ENCODE measurements at regions not wholly inside any gene's neighbourhood (a gene's known extent, or its start where the extent isn't known, plus 50 kb on each side); places are given as distances from the start of the nearest gene placed in this dataset.

GRCh38 chr21:31583498-31583897 is 76.0 kb upstream of the SOD1 start:
- H2AFZ ChIP-seq (ENCODE audit: low read depth, low read length): no peak overlapping the region
- H3K9me3 ChIP-seq (replicated peaks; ENCODE audit: control insufficient read depth, insufficient read depth, low read length): no peaks in the 10 kb centered on the region
- H3K27ac ChIP-seq (ENCODE audit: insufficient read depth, low read depth, low read length): no peak overlapping the region
- H3K4me3 ChIP-seq (replicated peaks in 1 of 3; ENCODE audit: insufficient read depth in 1 of 3, low read depth in 1 of 3, low read length in 3 of 3): no peak overlapping the region
- no peak overlapping the region for H3K9ac ChIP-seq (replicated peaks; ENCODE audit: extremely low read depth, insufficient read depth, low read length)
- no peak for TF ChIP-seq JUN (IDR thresholded peaks at IDR 0.05; ENCODE audit: borderline replicate concordance, insufficient read depth, insufficient read length, low read depth)
- no peak for TF ChIP-seq POLR2AphosphoS5 (IDR thresholded peaks at IDR 0.05; ENCODE audit: insufficient read depth, low read depth, low read length)
- TF ChIP-seq MYC (IDR thresholded peaks at IDR 0.05; ENCODE audit: low read depth, low read length): no peak
- no peak for TF ChIP-seq GATA2 (IDR thresholded peaks at IDR 0.05; ENCODE audit: insufficient read depth, insufficient read length, low read depth, low read length)
- TF ChIP-seq MAX (IDR thresholded peaks at IDR 0.05; ENCODE audit: insufficient read depth, insufficient read length): no peak
- no peak for TF ChIP-seq EZH2 (IDR thresholded peaks at IDR 0.05; ENCODE audit: borderline replicate concordance, low read depth, low read length, severe bottlenecking)
- no peak for TF ChIP-seq CTCF (IDR thresholded peaks at IDR 0.05; ENCODE audit: extremely low read depth in 1 of 2, insufficient read depth in 1 of 2, low read depth in 1 of 2, low read length in 2 of 2)
- no peak for TF ChIP-seq POLR2A (IDR thresholded peaks at IDR 0.05; ENCODE audit: low read depth, low read length)
- no peak for TF ChIP-seq FOS (IDR thresholded peaks at IDR 0.05; ENCODE audit: borderline replicate concordance, insufficient read depth, low read length)
- no peaks in the 10 kb centered on the region for H3K36me3 ChIP-seq (ENCODE audit: control insufficient read depth in 2 of 2, extremely low read depth in 1 of 2, insufficient read depth in 2 of 2, low read length in 2 of 2)
- FAIRE-seq (no peak), DNase-seq (ENCODE audit: low read depth, low spot score) (no peak)
- H3K9me1 ChIP-seq (replicated peaks; ENCODE audit: control insufficient read depth, extremely low read depth, insufficient read depth, low read length): no peaks in the 10 kb centered on the region
- no peaks in the 10 kb centered on the region for H3K27me3 ChIP-seq (ENCODE audit: control insufficient read depth in 2 of 2, insufficient read depth in 2 of 2, low read length in 2 of 2)
- H3K4me1 ChIP-seq (ENCODE audit: control insufficient read depth, extremely low read depth, insufficient read depth, low read length): peaks cover 11% of the 10 kb centered on the region
- ChIA-PET CTCF (interaction anchor here (6.4 kb wide), 1 partner anchor 384 kb away, joined by 93 read pairs; no protein-coding TSS in a partner anchor), POLR2A (no interaction called here)
- BruUV-seq (replicated peaks): no TSS peak
- dilution Hi-C loops (cut with MboI; ENCODE audit: extremely low pct_ligation_motif_present, low sequenced_read_pairs): no loop called here
- intact Hi-C loops (cut with micrococcal nuclease): no loop called here
- no peaks in the 10 kb centered on the region for H4K20me1 ChIP-seq (replicated peaks; ENCODE audit: control insufficient read depth, extremely low read depth, insufficient read depth, low read length)
- H3K4me2 ChIP-seq (ENCODE audit: insufficient read depth, low read length): no peak overlapping the region
- no peaks in the 10 kb centered on the region for H3K79me2 ChIP-seq (ENCODE audit: control insufficient read depth, insufficient read depth, low read length)
